ENCODE measurements at regions not wholly inside any gene's neighbourhood (a gene's known extent, or its start where the extent isn't known, plus 50 kb on each side); places are given as distances from the start of the nearest gene placed in this dataset.

DNA sequence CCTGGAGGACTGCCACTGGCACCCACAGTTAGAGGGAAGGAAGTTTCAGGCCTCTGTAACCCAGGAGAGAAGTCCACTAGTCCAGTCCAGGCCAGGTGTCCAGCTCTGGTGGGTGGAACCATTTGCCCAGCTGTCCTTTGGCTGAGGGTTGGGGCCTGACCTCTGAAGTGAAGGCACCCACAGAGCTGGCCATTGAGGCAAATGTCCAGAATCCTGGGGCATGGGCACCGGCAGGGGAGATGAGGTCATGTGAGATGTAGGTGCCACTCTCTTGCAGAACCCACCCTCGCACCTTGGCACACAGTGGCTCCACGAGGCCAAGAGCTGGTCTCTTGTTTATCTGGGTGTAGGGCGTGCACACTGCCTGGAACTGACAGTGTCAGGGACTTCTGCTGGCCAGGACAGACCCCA, 162.8 kb downstream of the SMAD6 start:
- no peak for DNase-seq
- in situ Hi-C loops (cut with HindIII; ENCODE audit: low pct_ligation_motif_present, low sequenced_read_pairs), result no loop called here
- H3K27me3 ChIP-seq (replicated peaks), result no peaks in the 10 kb centered on the region
- no peak overlapping the region for H3K27ac ChIP-seq
- no peak overlapping the region for H3K4me3 ChIP-seq (ENCODE audit: low read depth, low read length)
- no peaks in the 10 kb centered on the region for H3K36me3 ChIP-seq (replicated peaks)
- TF ChIP-seq, protein P1, sequence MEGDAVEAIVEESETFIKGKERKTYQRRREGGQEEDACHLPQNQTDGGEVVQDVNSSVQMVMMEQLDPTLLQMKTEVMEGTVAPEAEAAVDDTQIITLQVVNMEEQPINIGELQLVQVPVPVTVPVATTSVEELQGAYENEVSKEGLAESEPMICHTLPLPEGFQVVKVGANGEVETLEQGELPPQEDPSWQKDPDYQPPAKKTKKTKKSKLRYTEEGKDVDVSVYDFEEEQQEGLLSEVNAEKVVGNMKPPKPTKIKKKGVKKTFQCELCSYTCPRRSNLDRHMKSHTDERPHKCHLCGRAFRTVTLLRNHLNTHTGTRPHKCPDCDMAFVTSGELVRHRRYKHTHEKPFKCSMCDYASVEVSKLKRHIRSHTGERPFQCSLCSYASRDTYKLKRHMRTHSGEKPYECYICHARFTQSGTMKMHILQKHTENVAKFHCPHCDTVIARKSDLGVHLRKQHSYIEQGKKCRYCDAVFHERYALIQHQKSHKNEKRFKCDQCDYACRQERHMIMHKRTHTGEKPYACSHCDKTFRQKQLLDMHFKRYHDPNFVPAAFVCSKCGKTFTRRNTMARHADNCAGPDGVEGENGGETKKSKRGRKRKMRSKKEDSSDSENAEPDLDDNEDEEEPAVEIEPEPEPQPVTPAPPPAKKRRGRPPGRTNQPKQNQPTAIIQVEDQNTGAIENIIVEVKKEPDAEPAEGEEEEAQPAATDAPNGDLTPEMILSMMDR (IDR thresholded peaks at IDR 0.05; ENCODE audit: low read depth, low read length, missing control alignments), result no peak

DNA sequence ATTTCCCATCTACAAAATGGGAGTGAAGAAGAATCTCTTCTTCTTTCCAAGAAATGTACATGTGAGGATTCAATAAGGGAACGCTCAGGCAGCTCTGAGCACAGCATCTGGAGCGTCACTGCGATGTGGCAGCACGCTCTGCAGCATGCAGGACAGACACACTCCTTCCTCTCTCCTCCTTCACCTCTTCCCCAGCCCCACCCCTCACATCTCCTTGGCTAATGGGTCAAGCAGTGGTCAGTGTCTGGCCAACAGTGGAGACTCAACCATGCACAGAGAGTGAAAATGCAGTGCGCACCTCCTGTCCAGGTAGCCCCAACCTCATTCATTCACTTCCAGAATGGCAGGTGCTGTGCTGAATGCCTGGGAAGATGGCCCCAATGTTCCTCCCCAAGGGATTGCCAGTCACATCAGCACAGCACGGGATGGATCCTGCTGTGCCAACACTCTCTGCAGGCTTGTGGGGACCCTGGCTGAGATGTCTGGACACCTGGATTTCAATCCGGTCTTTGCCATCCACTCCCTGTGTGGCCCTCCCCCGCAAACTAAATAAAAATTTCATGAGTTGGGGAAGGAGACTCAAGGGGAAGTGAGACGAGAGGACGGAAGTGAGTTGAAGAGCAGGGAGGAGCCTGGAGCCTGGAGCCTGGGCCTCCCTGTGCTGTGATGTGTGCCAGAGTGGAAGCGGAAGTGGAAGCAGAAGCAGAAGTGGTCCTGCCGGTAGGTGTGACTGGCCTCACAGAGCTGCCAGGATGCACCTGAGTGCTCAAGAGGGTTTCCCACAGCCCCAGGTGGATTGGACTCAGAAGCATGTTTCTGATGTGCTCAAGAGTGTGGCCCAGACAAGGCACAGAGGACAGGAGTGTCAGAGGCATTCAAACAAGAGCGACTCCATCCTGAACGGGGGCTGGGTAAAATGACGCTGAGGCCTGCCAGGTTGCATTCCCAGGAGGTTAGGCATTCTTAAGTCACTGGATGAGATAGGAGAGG, 163.9 kb downstream of the SMAD6 start:
- no peak overlapping the region for H3K4me3 ChIP-seq (ENCODE audit: low read depth, low read length)
- in situ Hi-C loops (cut with HindIII; ENCODE audit: low pct_ligation_motif_present, low sequenced_read_pairs), result no loop called here
- H3K27ac ChIP-seq, result no peak overlapping the region
- TF ChIP-seq, protein P1 (IDR thresholded peaks at IDR 0.05; ENCODE audit: low read depth, low read length, missing control alignments), result no peak
- DNase-seq, result no peak
- no peaks in the 10 kb centered on the region for H3K36me3 ChIP-seq (replicated peaks)
- no peaks in the 10 kb centered on the region for H3K27me3 ChIP-seq (replicated peaks)

DNA sequence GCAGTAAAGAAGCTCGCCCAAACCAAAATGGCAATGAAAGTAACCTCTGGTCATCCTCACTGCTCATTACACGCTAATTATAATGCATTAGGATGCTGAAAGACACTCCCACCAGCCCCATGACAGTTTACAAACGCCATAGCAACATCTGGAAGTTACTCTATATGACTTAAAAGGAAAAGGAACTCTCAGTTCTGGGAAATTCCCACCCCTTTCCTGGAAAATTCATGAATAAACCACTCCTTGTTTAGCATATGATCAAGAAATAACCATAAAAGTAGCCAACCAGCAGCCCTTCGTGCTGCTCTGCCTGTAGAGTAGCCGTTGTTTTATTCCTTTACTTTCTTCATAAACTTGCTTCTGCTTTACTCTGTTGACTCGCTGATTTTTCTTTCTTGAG, 164.6 kb downstream of the SMAD6 start:
- Histone ChIP-seq H3K36me3 (replicated peaks) (no peaks in the 10 kb centered on the region), H3K27me3 (replicated peaks) (no peaks in the 10 kb centered on the region), H3K4me3 (ENCODE audit: low read depth, low read length) (no peak overlapping the region), H3K27ac (no peak overlapping the region)
- no peak for DNase-seq
- TF ChIP-seq, protein P1 (IDR thresholded peaks at IDR 0.05; ENCODE audit: low read depth, low read length, missing control alignments), result no peak
- in situ Hi-C loops (cut with HindIII; ENCODE audit: low pct_ligation_motif_present, low sequenced_read_pairs), result no loop called here

DNA sequence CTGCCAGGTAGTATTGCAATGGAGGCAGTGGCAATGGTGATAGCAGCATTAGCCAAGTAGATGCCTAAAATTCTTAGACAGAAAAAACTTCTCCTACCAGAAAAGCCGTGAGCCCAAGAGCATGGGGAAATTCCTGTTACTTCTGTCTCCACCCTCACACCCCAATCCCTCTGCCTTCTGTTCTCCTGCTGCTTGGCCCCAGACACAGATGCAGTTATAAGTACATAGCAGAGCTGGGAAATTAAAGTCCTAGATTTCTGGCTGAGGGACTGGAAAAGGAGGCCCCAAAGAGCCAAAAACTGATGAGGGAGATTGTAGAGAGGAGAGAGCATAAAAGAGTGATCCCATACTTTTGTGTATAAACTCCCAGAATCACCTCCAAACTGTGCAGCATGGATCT, 166.9 kb downstream of the SMAD6 start:
- no peaks in the 10 kb centered on the region for H3K27me3 ChIP-seq (replicated peaks)
- in situ Hi-C loops (cut with HindIII; ENCODE audit: low pct_ligation_motif_present, low sequenced_read_pairs), result no loop called here
- H3K27ac ChIP-seq, result no peak overlapping the region
- no peaks in the 10 kb centered on the region for H3K36me3 ChIP-seq (replicated peaks)
- TF ChIP-seq, protein P1 (IDR thresholded peaks at IDR 0.05; ENCODE audit: low read depth, low read length, missing control alignments), result no peak
- DNase-seq, result no peak
- H3K4me3 ChIP-seq (ENCODE audit: low read depth, low read length), result no peak overlapping the region

DNA sequence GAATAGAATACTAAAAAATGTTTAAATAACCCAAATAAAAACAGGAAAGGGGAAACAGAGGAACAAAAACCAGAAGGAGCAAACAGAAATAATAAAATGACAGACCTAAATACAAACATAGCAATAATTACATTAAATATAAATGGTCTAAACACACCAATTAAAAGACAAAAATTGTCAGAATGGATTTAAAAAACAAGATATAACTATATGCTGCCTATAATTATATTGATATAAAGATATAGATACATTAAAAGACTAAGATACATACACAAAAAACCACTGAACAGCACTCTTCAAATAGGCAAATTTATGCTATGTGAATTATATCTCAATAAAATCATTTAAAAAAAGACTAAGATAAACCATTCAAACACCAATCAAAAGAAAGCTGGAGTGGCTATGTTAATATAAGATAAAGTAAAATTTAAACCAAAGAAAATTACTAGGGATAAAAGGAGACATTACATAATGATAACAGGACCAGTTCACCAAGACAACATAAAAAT, 168.9 kb downstream of the SMAD6 start:
- in situ Hi-C loops (cut with HindIII; ENCODE audit: low pct_ligation_motif_present, low sequenced_read_pairs), result no loop called here
- no peak for DNase-seq
- Histone ChIP-seq H3K4me3 (ENCODE audit: low read depth, low read length) (no peak overlapping the region), H3K27ac (no peak overlapping the region), H3K27me3 (replicated peaks) (no peaks in the 10 kb centered on the region), H3K36me3 (replicated peaks) (no peaks in the 10 kb centered on the region)
- TF ChIP-seq, protein P1 (IDR thresholded peaks at IDR 0.05; ENCODE audit: low read depth, low read length, missing control alignments), result no peak
